COLO668 (cell line): ENCODE measurements at regions not wholly inside any gene's neighbourhood (a gene's known extent, or its start where the extent isn't known, plus 50 kb on each side); places are given as distances from the start of the nearest gene placed in this dataset.
"Not testable (repeated sequence)": the region's sequence is repeated elsewhere in the genome, so short reads cannot be mapped to it uniquely, and the experiment has no call there.

Source experiments
- DNase-seq: peaks from one replicate; lab custom pipeline; 2025; ENCODE audit not compliant: unreplicated experiment; lab: John Stamatoyannopoulos, UW

GRCh38 chr2:39837856-39838453 is 58.9 kb upstream of the THUMPD2 start:
- peak; percentile 50 for DNase-seq

GRCh38 chr2:39836638-39837037 is 57.6 kb upstream of the THUMPD2 start:
- DNase-seq, result no peak

GRCh38 chr2:39834426-39834825 is 55.4 kb upstream of the THUMPD2 start:
- DNase-seq, result no peak

GRCh38 chr2:39830610-39831009 is 51.6 kb upstream of the THUMPD2 start:
- not testable (repeated sequence) for DNase-seq
